Gastrocnemius medialis (tissue), 4 donors: ENCODE measurements at regions not wholly inside any gene's neighbourhood (a gene's known extent, or its start where the extent isn't known, plus 50 kb on each side); places are given as distances from the start of the nearest gene placed in this dataset.

Experiments used
- POLR2A ChIP-seq, 2 donors: fragments of 450-650 bp; IDR thresholded peaks; one replicate each; pipeline ENCODE4 v1.6.1; 2017; ENCODE audit warnings: antibody characterized with exemption in 2 of 2, mild to moderate bottlenecking in 2 of 2, moderate library complexity in 2 of 2
- TF ChIP-seq, protein P1 (sequence below), 5 experiments: fragments of 450-650 bp in 3 of 5; fragments of 200-600 bp in 2 of 5; sonication (generic) in 2 of 5; IDR thresholded peaks in 4 of 5; conservative IDR thresholded peaks in 1 of 5; 1 replicate in 4 of 5; 2 replicates in 1 of 5; pipeline ENCODE4 v1.5.1; 2016 to 2019; ENCODE audit warnings: antibody characterized with exemption in 5 of 5, mild to moderate bottlenecking in 3 of 5, moderate library complexity in 3 of 5

DNA sequence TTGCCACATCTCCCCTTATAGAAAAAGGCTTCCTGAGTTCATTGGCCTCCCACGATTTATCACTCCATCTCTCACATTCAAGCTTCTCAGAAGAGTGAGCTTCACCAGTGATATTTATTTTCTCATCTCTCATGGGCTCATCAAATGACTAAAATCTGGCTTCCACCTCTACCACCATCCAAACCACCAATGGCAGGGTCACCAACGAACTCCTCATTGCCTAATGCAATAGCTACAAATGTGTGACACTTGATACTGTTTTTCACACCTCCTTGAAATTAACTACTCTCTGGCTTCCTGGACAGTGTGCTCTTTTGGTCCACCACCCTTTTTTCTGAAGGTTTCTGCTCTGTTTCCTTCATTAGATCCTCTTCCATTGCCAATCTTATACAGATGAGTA, 129.0 kb downstream of the SH2D1A start:
- TF ChIP-seq, protein P1, sequence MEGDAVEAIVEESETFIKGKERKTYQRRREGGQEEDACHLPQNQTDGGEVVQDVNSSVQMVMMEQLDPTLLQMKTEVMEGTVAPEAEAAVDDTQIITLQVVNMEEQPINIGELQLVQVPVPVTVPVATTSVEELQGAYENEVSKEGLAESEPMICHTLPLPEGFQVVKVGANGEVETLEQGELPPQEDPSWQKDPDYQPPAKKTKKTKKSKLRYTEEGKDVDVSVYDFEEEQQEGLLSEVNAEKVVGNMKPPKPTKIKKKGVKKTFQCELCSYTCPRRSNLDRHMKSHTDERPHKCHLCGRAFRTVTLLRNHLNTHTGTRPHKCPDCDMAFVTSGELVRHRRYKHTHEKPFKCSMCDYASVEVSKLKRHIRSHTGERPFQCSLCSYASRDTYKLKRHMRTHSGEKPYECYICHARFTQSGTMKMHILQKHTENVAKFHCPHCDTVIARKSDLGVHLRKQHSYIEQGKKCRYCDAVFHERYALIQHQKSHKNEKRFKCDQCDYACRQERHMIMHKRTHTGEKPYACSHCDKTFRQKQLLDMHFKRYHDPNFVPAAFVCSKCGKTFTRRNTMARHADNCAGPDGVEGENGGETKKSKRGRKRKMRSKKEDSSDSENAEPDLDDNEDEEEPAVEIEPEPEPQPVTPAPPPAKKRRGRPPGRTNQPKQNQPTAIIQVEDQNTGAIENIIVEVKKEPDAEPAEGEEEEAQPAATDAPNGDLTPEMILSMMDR (IDR thresholded peaks at IDR 0.05 in 4 of 5, conservative IDR thresholded peaks at IDR 0.05 in 1 of 5): no peak
- no peak for TF ChIP-seq POLR2A (IDR thresholded peaks at IDR 0.05)
